A549 (cell line): ENCODE measurements at regions not wholly inside any gene's neighbourhood (a gene's known extent, or its start where the extent isn't known, plus 50 kb on each side); places are given as distances from the start of the nearest gene placed in this dataset.
"Not testable (repeated sequence)": the region's sequence is repeated elsewhere in the genome, so short reads cannot be mapped to it uniquely, and the experiment has no call there.

Source experiments
- ATAC-seq, 2 experiments: fragments of 200-7000 bp in 1 of 2; fragments of >200 bp in 1 of 2; cut with Nextera tagmentation in 1 of 2; cut with Tn5 transposase in 1 of 2; 3 replicates each; pipeline versions ENCODE4 v1.8.0 to v1.9.1; 2018 to 2020; ENCODE audit warnings: mild to moderate bottlenecking in 1 of 2, moderate library complexity in 1 of 2
- CTCF ChIA-PET: fragments of 300-600 bp; sonication (Branson Sonifier 250); formaldehyde crosslinking; extraction: SDS; loops from one replicate; lab custom pipeline; 2021; ENCODE audit warnings: antibody characterized with exemption, inconsistent platforms; lab: Yijun Ruan, JAX
- POLR2A ChIA-PET: fragments of 350-600 bp; formaldehyde crosslinking; extraction: SDS; loops from one replicate; lab custom pipeline; 2021; ENCODE audit warnings: antibody characterized with exemption, inconsistent platforms; lab: Yijun Ruan, JAX
- DNase-seq, 2 experiments: peaks; one replicate each; pipeline versions ENCODE4 v3.0.0 to v3.0.0-alpha.2; 2011 to 2016; ENCODE audit warnings: low read depth in 1 of 2, low spot score in 1 of 2
- FAIRE-seq: peaks from 2 replicates; lab custom pipeline; 2011; peaks lifted over from hg19 to GRCh38; lab: Jason Lieb, UNC
- H3K27ac ChIP-seq, 2 experiments: fragments of >200 bp; sonication (Bioruptor Twin); formaldehyde crosslinking; 3 replicates each; pipeline ENCODE4 v1.5.1; 2016 to 2017
- H3K4me1 ChIP-seq: fragments of >200 bp; sonication (Bioruptor Twin); formaldehyde crosslinking; 3 replicates; pipeline ENCODE4 v1.6.1; 2016
- H3K4me2 ChIP-seq: fragments of >200 bp; sonication (Bioruptor Twin); formaldehyde crosslinking; 3 replicates; pipeline ENCODE4 v1.6.1; 2016
- H3K4me3 ChIP-seq: fragments of >200 bp; sonication (Bioruptor Twin); formaldehyde crosslinking; 3 replicates; pipeline ENCODE4 v1.5.1; 2016
- H3K9me3 ChIP-seq: fragments of >200 bp; sonication (Bioruptor Twin); formaldehyde crosslinking; 3 replicates; pipeline ENCODE4 v1.6.1; 2016
- CHD2 ChIP-seq: fragments of 150-350 bp; IDR thresholded peaks from 2 replicates; pipeline ENCODE4 v1.6.1; 2014; ENCODE audit warnings: low read length; ENCODE audit not compliant: partially characterized antibody
- EHF ChIP-seq: fragments of 250-450 bp; sonication (Bioruptor Pico); IDR thresholded peaks from 2 replicates; pipeline ENCODE4 v1.5.0; 2020; ENCODE audit warnings: mild to moderate bottlenecking
- FOSB ChIP-seq: fragments of 250-450 bp; sonication (Bioruptor Pico); IDR thresholded peaks from 2 replicates; pipeline ENCODE4 v1.5.0; 2020; ENCODE audit warnings: mild to moderate bottlenecking, moderate library complexity
- JUN ChIP-seq, 2 experiments: fragments of >200 bp; sonication (Bioruptor Twin); formaldehyde crosslinking; IDR thresholded peaks; 2 replicates in 1 of 2; 3 replicates in 1 of 2; pipeline ENCODE4 v1.6.1; 2016 to 2017
- POLR2AphosphoS2 ChIP-seq: conservative IDR thresholded peaks from 2 replicates; pipeline ENCODE4 v1.6.1; 2012; ENCODE audit warnings: low read length, improper control_type of control experiment, inconsistent platforms
- RAD21 ChIP-seq, 2 experiments: fragments of >200 bp in 1 of 2; sonication (Bioruptor Twin) in 1 of 2; formaldehyde crosslinking in 1 of 2; IDR thresholded peaks in 1 of 2; conservative IDR thresholded peaks in 1 of 2; 2 replicates in 1 of 2; 3 replicates in 1 of 2; pipeline ENCODE4 v1.6.1; 2012 to 2018; ENCODE audit warnings: inconsistent platforms in 1 of 2
- TFCP2L1 ChIP-seq: fragments of 250-450 bp; sonication (Bioruptor Pico); IDR thresholded peaks from 2 replicates; pipeline ENCODE4 v1.5.0; 2021; ENCODE audit warnings: mild to moderate bottlenecking
- ZSCAN20 ChIP-seq: fragments of 250-450 bp; sonication (Bioruptor Pico); IDR thresholded peaks from 2 replicates; pipeline ENCODE4 v1.8.0; 2022; ENCODE audit warnings: mild to moderate bottlenecking, moderate library complexity
- WGBS: methylation state at CpG from one replicate; pipeline ENCODE4 v1.1.6; 2017; ENCODE audit errors: missing lambda C conversion rate; 5-methylcytosine and 5-hydroxymethylcytosine counted together
- TF ChIP-seq, protein P1 (sequence below): fragments of 250-450 bp; sonication (Bioruptor Pico); IDR thresholded peaks from 2 replicates; pipeline ENCODE4 v1.5.0; 2021; ENCODE audit warnings: mild to moderate bottlenecking, moderate library complexity, borderline replicate concordance
- TF ChIP-seq, protein P2 (sequence below): fragments of >200 bp; sonication (Bioruptor Twin); formaldehyde crosslinking; IDR thresholded peaks from 3 replicates; pipeline ENCODE4 v1.6.1; 2016
- TF ChIP-seq, protein P3 (sequence below): fragments of 450-650 bp; IDR thresholded peaks from 2 replicates; pipeline ENCODE4 v1.6.1; 2014; ENCODE audit warnings: antibody characterized with exemption
- TF ChIP-seq, protein P4 (sequence below): fragments of >200 bp; sonication (Bioruptor Twin); formaldehyde crosslinking; IDR thresholded peaks from 3 replicates; pipeline ENCODE4 v1.5.1; 2016
- TF ChIP-seq, protein P5 (sequence below): fragments of 200-600 bp; sonication (generic); IDR thresholded peaks from 2 replicates; pipeline ENCODE4 v1.6.1; 2016; ENCODE audit warnings: antibody characterized with exemption, mild to moderate bottlenecking, moderate library complexity

DNA sequence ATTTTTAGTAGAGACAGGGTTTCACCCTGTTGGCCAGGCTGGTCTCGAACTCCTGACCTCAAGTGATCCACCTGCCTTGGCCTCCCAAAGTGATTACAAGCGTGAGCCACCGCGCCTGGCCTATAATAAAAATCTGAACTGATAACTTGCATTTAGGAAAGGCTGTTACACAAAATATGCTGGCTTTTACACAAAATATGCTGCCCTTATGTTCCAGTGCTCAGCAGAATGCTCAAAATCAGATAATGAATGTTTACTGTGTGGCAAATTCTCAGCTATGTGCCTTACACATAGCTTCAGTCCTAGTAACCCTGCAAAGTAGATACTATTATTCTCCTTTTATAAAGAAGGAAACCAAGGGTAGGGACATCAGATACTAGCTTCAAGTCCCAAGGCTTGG lies 141.3 kb upstream of the MSX2 start:
- DNase-seq (no peak), ATAC-seq (no peak), FAIRE-seq (no peak)
- no peak overlapping the region for H3K4me2 ChIP-seq
- peaks cover 5% of the 10 kb centered on the region; the same call in 1 of the 3 replicates for H3K9me3 ChIP-seq
- H3K4me1 ChIP-seq: no peaks in the 10 kb centered on the region
- H3K4me3 ChIP-seq: no peak overlapping the region
- POLR2A ChIA-PET: no interaction called here
- 89% methylated on average over 4 of the region's 4 CpGs for WGBS
- TF ChIP-seq, protein P1, sequence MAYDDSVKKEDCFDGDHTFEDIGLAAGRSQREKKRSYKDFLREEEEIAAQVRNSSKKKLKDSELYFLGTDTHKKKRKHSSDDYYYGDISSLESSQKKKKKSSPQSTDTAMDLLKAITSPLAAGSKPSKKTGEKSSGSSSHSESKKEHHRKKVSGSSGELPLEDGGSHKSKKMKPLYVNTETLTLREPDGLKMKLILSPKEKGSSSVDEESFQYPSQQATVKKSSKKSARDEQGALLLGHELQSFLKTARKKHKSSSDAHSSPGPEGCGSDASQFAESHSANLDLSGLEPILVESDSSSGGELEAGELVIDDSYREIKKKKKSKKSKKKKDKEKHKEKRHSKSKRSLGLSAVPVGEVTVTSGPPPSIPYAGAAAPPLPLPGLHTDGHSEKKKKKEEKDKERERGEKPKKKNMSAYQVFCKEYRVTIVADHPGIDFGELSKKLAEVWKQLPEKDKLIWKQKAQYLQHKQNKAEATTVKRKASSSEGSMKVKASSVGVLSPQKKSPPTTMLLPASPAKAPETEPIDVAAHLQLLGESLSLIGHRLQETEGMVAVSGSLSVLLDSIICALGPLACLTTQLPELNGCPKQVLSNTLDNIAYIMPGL (CRISPR knock-in tag): no peak
- CTCF ChIA-PET: interaction anchor here (0.6 to 1.1 kb wide), 3 partner anchors 60 to 515 kb away, joined by 3 to 6 read pairs (median 3); no protein-coding TSS in a partner anchor
- H3K27ac ChIP-seq: no peak overlapping the region

DNA sequence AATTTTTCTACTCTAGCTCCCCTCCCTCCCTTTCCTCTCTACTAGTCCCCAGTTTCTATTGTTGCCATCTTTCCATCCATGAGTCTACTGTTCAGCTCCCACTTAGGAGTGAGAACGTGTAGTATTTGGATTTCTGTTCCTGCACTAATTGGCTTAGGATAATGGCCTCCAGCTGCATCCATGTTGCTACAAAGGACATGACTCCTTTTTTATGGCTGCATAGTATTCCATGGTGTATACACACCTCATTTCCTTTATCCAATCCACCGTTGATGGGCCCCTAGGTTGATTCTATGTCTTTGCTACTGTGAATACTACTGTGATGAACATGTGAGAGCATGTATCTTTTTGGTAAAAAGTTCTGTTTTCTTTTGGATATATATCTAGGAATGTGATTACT lies 138.9 kb upstream of the MSX2 start:
- DNase-seq (no peak), FAIRE-seq (no peak), ATAC-seq (no peak)
- Histone ChIP-seq H3K4me3 (no peak overlapping the region), H3K4me2 (no peak overlapping the region), H3K4me1 (peaks cover 12% of the 10 kb centered on the region; the same call in 2 of the 3 replicates), H3K27ac (no peak overlapping the region), H3K9me3 (peaks cover 5% of the 10 kb centered on the region; the same call in 1 of the 3 replicates)
- WGBS: 57% methylated on average over 2 of the region's 2 CpGs
- POLR2A ChIA-PET: no interaction called here
- CTCF ChIA-PET: no interaction called here
- TF ChIP-seq FOSB (CRISPR knock-in tag) (no peak), JUN (IDR thresholded peaks at IDR 0.05) (no peak), ZSCAN20 (no peak), CHD2 (no peak), POLR2AphosphoS2 (no peak), EHF (CRISPR knock-in tag) (no peak), RAD21 (conservative IDR thresholded peaks at IDR 0.05 in 1 of 2, IDR thresholded peaks at IDR 0.05 in 1 of 2) (no peak), TFCP2L1 (CRISPR knock-in tag) (no peak)
- TF ChIP-seq, protein P2, sequence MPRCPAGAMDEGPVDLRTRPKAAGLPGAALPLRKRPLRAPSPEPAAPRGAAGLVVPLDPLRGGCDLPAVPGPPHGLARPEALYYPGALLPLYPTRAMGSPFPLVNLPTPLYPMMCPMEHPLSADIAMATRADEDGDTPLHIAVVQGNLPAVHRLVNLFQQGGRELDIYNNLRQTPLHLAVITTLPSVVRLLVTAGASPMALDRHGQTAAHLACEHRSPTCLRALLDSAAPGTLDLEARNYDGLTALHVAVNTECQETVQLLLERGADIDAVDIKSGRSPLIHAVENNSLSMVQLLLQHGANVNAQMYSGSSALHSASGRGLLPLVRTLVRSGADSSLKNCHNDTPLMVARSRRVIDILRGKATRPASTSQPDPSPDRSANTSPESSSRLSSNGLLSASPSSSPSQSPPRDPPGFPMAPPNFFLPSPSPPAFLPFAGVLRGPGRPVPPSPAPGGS: no peak
- TF ChIP-seq, protein P3, sequence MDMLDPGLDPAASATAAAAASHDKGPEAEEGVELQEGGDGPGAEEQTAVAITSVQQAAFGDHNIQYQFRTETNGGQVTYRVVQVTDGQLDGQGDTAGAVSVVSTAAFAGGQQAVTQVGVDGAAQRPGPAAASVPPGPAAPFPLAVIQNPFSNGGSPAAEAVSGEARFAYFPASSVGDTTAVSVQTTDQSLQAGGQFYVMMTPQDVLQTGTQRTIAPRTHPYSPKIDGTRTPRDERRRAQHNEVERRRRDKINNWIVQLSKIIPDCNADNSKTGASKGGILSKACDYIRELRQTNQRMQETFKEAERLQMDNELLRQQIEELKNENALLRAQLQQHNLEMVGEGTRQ: no peak
- TF ChIP-seq, protein P4, sequence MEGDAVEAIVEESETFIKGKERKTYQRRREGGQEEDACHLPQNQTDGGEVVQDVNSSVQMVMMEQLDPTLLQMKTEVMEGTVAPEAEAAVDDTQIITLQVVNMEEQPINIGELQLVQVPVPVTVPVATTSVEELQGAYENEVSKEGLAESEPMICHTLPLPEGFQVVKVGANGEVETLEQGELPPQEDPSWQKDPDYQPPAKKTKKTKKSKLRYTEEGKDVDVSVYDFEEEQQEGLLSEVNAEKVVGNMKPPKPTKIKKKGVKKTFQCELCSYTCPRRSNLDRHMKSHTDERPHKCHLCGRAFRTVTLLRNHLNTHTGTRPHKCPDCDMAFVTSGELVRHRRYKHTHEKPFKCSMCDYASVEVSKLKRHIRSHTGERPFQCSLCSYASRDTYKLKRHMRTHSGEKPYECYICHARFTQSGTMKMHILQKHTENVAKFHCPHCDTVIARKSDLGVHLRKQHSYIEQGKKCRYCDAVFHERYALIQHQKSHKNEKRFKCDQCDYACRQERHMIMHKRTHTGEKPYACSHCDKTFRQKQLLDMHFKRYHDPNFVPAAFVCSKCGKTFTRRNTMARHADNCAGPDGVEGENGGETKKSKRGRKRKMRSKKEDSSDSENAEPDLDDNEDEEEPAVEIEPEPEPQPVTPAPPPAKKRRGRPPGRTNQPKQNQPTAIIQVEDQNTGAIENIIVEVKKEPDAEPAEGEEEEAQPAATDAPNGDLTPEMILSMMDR: no peak
- TF ChIP-seq, protein P5, sequence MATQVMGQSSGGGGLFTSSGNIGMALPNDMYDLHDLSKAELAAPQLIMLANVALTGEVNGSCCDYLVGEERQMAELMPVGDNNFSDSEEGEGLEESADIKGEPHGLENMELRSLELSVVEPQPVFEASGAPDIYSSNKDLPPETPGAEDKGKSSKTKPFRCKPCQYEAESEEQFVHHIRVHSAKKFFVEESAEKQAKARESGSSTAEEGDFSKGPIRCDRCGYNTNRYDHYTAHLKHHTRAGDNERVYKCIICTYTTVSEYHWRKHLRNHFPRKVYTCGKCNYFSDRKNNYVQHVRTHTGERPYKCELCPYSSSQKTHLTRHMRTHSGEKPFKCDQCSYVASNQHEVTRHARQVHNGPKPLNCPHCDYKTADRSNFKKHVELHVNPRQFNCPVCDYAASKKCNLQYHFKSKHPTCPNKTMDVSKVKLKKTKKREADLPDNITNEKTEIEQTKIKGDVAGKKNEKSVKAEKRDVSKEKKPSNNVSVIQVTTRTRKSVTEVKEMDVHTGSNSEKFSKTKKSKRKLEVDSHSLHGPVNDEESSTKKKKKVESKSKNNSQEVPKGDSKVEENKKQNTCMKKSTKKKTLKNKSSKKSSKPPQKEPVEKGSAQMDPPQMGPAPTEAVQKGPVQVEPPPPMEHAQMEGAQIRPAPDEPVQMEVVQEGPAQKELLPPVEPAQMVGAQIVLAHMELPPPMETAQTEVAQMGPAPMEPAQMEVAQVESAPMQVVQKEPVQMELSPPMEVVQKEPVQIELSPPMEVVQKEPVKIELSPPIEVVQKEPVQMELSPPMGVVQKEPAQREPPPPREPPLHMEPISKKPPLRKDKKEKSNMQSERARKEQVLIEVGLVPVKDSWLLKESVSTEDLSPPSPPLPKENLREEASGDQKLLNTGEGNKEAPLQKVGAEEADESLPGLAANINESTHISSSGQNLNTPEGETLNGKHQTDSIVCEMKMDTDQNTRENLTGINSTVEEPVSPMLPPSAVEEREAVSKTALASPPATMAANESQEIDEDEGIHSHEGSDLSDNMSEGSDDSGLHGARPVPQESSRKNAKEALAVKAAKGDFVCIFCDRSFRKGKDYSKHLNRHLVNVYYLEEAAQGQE: no peak

DNA sequence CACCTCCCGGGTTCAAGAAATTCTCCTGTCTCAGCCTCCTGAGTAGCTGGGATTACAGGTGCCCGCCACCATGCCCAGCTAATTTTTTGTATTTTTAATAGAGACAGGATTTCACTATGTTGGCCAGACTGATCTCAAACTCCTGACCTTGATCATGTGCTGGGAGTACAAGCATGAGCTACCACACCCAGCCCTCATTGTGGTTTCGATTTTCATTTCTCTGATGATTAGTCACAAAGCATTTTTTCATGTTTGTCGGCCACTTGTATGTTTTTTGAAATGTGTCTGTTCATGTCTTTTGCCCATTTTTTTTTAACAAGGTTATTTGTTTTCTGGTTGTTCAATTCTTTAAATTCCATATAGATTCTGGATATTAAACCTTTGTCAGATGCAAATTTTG lies 138.2 kb upstream of the MSX2 start:
- POLR2A ChIA-PET, FAIRE-seq, H3K4me3 ChIP-seq, H3K4me2 ChIP-seq, H3K27ac ChIP-seq, CTCF ChIA-PET, ATAC-seq, H3K9me3 ChIP-seq, DNase-seq: not testable (repeated sequence)
- 66% methylated on average over 4 of the region's 4 CpGs for WGBS
- H3K4me1 ChIP-seq: peaks cover 12% of the 10 kb centered on the region; the same call in 2 of the 3 replicates
